Epithelial cell of prostate (primary cell): ENCODE measurements at regions not wholly inside any gene's neighbourhood (a gene's known extent, or its start where the extent isn't known, plus 50 kb on each side); places are given as distances from the start of the nearest gene placed in this dataset.

Experiments used
- DNase-seq: peaks from one replicate; pipeline ENCODE4 v3.0.0-alpha.2; 2011; ENCODE audit warnings: low read depth, low spot score
- H3K27ac ChIP-seq: fragments of 450-650 bp; 2 replicates; pipeline ENCODE4 v1.5.1; 2017; ENCODE audit warnings: mild to moderate bottlenecking

GRCh38 chr2:157938556-157938955 is 62.4 kb upstream of the ACVR1 start:
- no peak overlapping the region for H3K27ac ChIP-seq
- DNase-seq, result no peak

GRCh38 chr2:157936406-157936805 is 60.3 kb upstream of the ACVR1 start:
- peak; percentile 14 for DNase-seq
- no peak overlapping the region for H3K27ac ChIP-seq

- no peak for DNase-seq
- no peak overlapping the region for H3K27ac ChIP-seq
These were observed 59.3 kb upstream of the ACVR1 start for GRCh38 chr2:157935378-157935906.

- DNase-seq, result no peak
- no peak overlapping the region for H3K27ac ChIP-seq
These were observed 58.7 kb upstream of the ACVR1 start for GRCh38 chr2:157934684-157935377.

GRCh38 chr2:157933160-157933920 is 57.2 kb upstream of the ACVR1 start:
- no peak for DNase-seq
- H3K27ac ChIP-seq, result no peak overlapping the region

GRCh38 chr2:157932480-157933159 is 56.5 kb upstream of the ACVR1 start:
- no peak for DNase-seq
- no peak overlapping the region for H3K27ac ChIP-seq

- no peak for DNase-seq
- no peak overlapping the region for H3K27ac ChIP-seq
These were observed 55.4 kb upstream of the ACVR1 start for GRCh38 chr2:157931542-157931941.

- no peak overlapping the region for H3K27ac ChIP-seq
- DNase-seq, result no peak
These were observed 54.6 kb upstream of the ACVR1 start for GRCh38 chr2:157930728-157931127.

- H3K27ac ChIP-seq, result no peak overlapping the region
- DNase-seq, result no peak
These were observed 53.9 kb upstream of the ACVR1 start for GRCh38 chr2:157929871-157930667.

- no peak for DNase-seq
- H3K27ac ChIP-seq, result no peak overlapping the region
These were observed 52.2 kb upstream of the ACVR1 start for GRCh38 chr2:157928372-157928771.

GRCh38 chr2:157927155-157927554 is 51.0 kb upstream of the ACVR1 start:
- no peak for DNase-seq
- no peak overlapping the region for H3K27ac ChIP-seq
